Esophagus (tissue), 2 donors: ENCODE measurements at regions not wholly inside any gene's neighbourhood (a gene's known extent, or its start where the extent isn't known, plus 50 kb on each side); places are given as distances from the start of the nearest gene placed in this dataset.
"Not testable (repeated sequence)": the region's sequence is repeated elsewhere in the genome, so short reads cannot be mapped to it uniquely, and the experiment has no call there.

Experiments used
- H3K27ac ChIP-seq, 2 donors: one replicate each; pipeline ENCODE4 v1.5.1; 2013; ENCODE audit warnings: low read depth in 2 of 2, mild to moderate bottlenecking in 2 of 2, inconsistent platforms in 1 of 2, low read length in 1 of 2, moderate library complexity in 1 of 2
- H3K27me3 ChIP-seq, 2 donors: one replicate each; pipeline ENCODE4 v1.6.1; 2013; ENCODE audit warnings: low read length in 2 of 2, control low read depth in 1 of 2, mild to moderate bottlenecking in 1 of 2; ENCODE audit not compliant: insufficient read depth in 2 of 2, control insufficient read depth in 1 of 2
- H3K36me3 ChIP-seq, 2 donors: one replicate each; pipeline ENCODE4 v1.6.1; 2013; ENCODE audit warnings: low read length in 1 of 2; ENCODE audit not compliant: control insufficient read depth in 2 of 2, insufficient read depth in 2 of 2
- H3K4me1 ChIP-seq, 2 donors: one replicate each; pipeline ENCODE4 v1.6.1; 2013; ENCODE audit warnings: low read length in 1 of 2; ENCODE audit not compliant: control insufficient read depth in 2 of 2, insufficient read depth in 2 of 2
- H3K4me3 ChIP-seq, 2 donors: one replicate each; pipeline ENCODE4 v1.5.1; 2013; ENCODE audit warnings: low read length in 2 of 2, mild to moderate bottlenecking in 2 of 2, low read depth in 1 of 2, moderate library complexity in 1 of 2
- H3K9me3 ChIP-seq, 2 donors: one replicate each; pipeline ENCODE4 v1.6.1; 2013; ENCODE audit warnings: mild to moderate bottlenecking in 2 of 2, low read depth in 1 of 2, low read length in 1 of 2, moderate library complexity in 1 of 2; ENCODE audit not compliant: control insufficient read depth in 2 of 2, insufficient read depth in 1 of 2
- WGBS, 2 donors: extraction: QIAGEN DNeasy Blood & Tissue Kit; methylation state at CpG; one replicate each; pipeline ENCODE4 v1.1.7; 2013; 5-methylcytosine and 5-hydroxymethylcytosine counted together
- donor health status: healthy with polysubstance abuse.
- donor health status: Bipolar disorder and iron deficiency.

- Histone ChIP-seq H3K4me1 (no peaks in the 10 kb centered on the region), H3K27ac (no peak overlapping the region), H3K4me3 (no peak overlapping the region), H3K27me3 (no peaks in the 10 kb centered on the region), H3K36me3 (no peaks in the 10 kb centered on the region), H3K9me3 (peaks cover 2 to 4% of the 10 kb centered on the region in 2 donors)
- 96 to 97% methylated on average over 4 of the region's 4 CpGs for WGBS, 2 donors
These were observed 120.9 kb downstream of the NFKBIZ start for GRCh38 chr3:101970212-101970611.

GRCh38 chr3:101970905-101971304 lies 121.6 kb downstream of the NFKBIZ start:
- no peak overlapping the region for H3K27ac ChIP-seq
- 88 to 94% methylated on average over 6 of the region's 6 CpGs for WGBS, 2 donors
- peaks cover 2 to 4% of the 10 kb centered on the region in 2 donors for H3K9me3 ChIP-seq
- H3K4me1 ChIP-seq = no peaks in the 10 kb centered on the region
- no peak overlapping the region for H3K4me3 ChIP-seq
- no peaks in the 10 kb centered on the region for H3K36me3 ChIP-seq
- no peaks in the 10 kb centered on the region for H3K27me3 ChIP-seq

GRCh38 chr3:101972430-101973162 lies 123.3 kb downstream of the NFKBIZ start:
- H3K27me3 ChIP-seq = no peaks in the 10 kb centered on the region
- H3K4me3 ChIP-seq = no peak overlapping the region
- no peak overlapping the region for H3K27ac ChIP-seq
- peaks cover 2 to 4% of the 10 kb centered on the region in 2 donors for H3K9me3 ChIP-seq
- H3K36me3 ChIP-seq = no peaks in the 10 kb centered on the region
- no peaks in the 10 kb centered on the region for H3K4me1 ChIP-seq
- 71 to 72% methylated on average over 2 of the region's 2 CpGs for WGBS, 2 donors

GRCh38 chr3:101973163-101973505 lies 123.8 kb downstream of the NFKBIZ start:
- H3K9me3 ChIP-seq = peaks cover 2 to 4% of the 10 kb centered on the region in 2 donors
- H3K27me3 ChIP-seq = no peaks in the 10 kb centered on the region
- no peak overlapping the region for H3K4me3 ChIP-seq
- H3K27ac ChIP-seq = no peak overlapping the region
- WGBS, 2 donors = 61 to 67% methylated on average over 1 of the region's 1 CpG
- no peaks in the 10 kb centered on the region for H3K36me3 ChIP-seq
- H3K4me1 ChIP-seq = no peaks in the 10 kb centered on the region

GRCh38 chr3:101975415-101975814 lies 126.1 kb downstream of the NFKBIZ start:
- not testable (repeated sequence) for H3K36me3 ChIP-seq, H3K4me1 ChIP-seq, H3K27ac ChIP-seq, H3K27me3 ChIP-seq, H3K9me3 ChIP-seq, H3K4me3 ChIP-seq
- WGBS, 2 donors = 95 to 98% methylated on average over 1 of the region's 1 CpG

GRCh38 chr3:101976473-101976872 lies 127.2 kb downstream of the NFKBIZ start:
- Histone ChIP-seq H3K27me3 (no peaks in the 10 kb centered on the region), H3K4me1 (no peaks in the 10 kb centered on the region)

GRCh38 chr3:101978348-101978747 lies 129.0 kb downstream of the NFKBIZ start:
- Histone ChIP-seq H3K27me3 (no peaks in the 10 kb centered on the region), H3K9me3 (no peaks in the 10 kb centered on the region), H3K36me3 (no peaks in the 10 kb centered on the region), H3K27ac (no peak overlapping the region), H3K4me3 (no peak overlapping the region), H3K4me1 (no peaks in the 10 kb centered on the region)
- 43 to 56% methylated on average over 2 of the region's 2 CpGs for WGBS, 2 donors

More at GRCh38 chr3:101976473-101976872, 127.2 kb downstream of the NFKBIZ start:
- Histone ChIP-seq H3K9me3 (no peaks in the 10 kb centered on the region), H3K36me3 (no peaks in the 10 kb centered on the region), H3K4me3 (no peak overlapping the region), H3K27ac (no peak overlapping the region)
- 75% methylated on average over 1 of the region's 1 CpG for WGBS, 2 donors

- Histone ChIP-seq H3K27ac (no peak overlapping the region), H3K4me3 (no peak overlapping the region), H3K9me3 (no peaks in the 10 kb centered on the region), H3K4me1 (no peaks in the 10 kb centered on the region), H3K36me3 (no peaks in the 10 kb centered on the region), H3K27me3 (no peaks in the 10 kb centered on the region)
- 89 to 94% methylated on average over 3 of the region's 3 CpGs for WGBS, 2 donors
These were observed 129.7 kb downstream of the NFKBIZ start for GRCh38 chr3:101979033-101979432.

- Histone ChIP-seq H3K4me1 (no peaks in the 10 kb centered on the region), H3K36me3 (no peaks in the 10 kb centered on the region), H3K27ac (no peak overlapping the region), H3K4me3 (no peak overlapping the region), H3K27me3 (no peaks in the 10 kb centered on the region), H3K9me3 (no peaks in the 10 kb centered on the region)
- WGBS, 2 donors = 60 to 64% methylated on average over 4 of the region's 4 CpGs
These were observed 135.0 kb downstream of the NFKBIZ start for GRCh38 chr3:101984356-101984755.

GRCh38 chr3:101988596-101988995 lies 139.3 kb downstream of the NFKBIZ start:
- WGBS, 2 donors = 64 to 74% methylated on average over 3 of the region's 3 CpGs

More at GRCh38 chr3:101988596-101988995, 139.3 kb downstream of the NFKBIZ start:
- H3K4me1 ChIP-seq = no peaks in the 10 kb centered on the region
- H3K36me3 ChIP-seq = no peaks in the 10 kb centered on the region
- H3K4me3 ChIP-seq = no peak overlapping the region
- no peaks in the 10 kb centered on the region for H3K27me3 ChIP-seq
- H3K9me3 ChIP-seq = no peaks in the 10 kb centered on the region
- H3K27ac ChIP-seq = no peak overlapping the region
